Activated CD4-positive, alpha-beta T cell treated with anti-CD3 and anti-CD28 coated beads, Interleukin-2, amount 50 U/mL, for 24 hours (primary cell): ENCODE measurements at regions not wholly inside any gene's neighbourhood (a gene's known extent, or its start where the extent isn't known, plus 50 kb on each side); places are given as distances from the start of the nearest gene placed in this dataset.

ENCODE experiments used
- DNase-seq, 2 donors: peaks; one replicate each; pipeline ENCODE4 v3.0.0-alpha.2; 2020; ENCODE audit warnings: low read depth in 1 of 2, low spot score in 1 of 2

DNA sequence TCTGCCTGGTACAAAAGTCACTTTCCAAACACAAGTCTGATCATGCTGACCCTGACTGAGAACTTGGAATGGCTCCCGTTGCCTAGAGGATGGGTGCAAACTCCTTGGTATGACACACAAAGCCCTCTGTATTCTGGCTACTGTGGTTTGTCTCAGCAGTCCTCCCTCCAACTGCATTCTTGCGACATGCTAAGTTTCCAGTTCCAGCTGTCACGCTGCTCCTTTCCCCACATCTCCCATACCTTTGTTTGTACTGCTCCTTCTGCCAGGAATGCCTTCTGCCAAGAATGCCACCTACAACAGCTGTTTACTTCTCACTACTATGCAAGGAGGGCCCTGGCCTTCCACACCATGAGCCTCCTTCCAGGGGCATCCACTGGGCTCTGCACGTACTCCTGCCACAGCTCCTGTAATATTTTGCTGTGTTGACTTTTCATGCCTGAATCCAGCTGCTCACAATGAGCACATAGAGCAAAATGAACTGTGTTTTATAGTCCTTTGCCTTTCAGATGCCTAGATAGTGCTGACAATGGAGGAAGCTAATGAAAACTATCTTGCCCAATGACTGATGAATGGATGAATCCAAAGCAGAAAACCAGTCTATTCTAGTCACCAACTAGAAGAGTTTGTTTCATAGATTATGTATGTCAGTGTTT lies 543.7 kb downstream of the EFNB2 start:
- no peak for DNase-seq

DNA sequence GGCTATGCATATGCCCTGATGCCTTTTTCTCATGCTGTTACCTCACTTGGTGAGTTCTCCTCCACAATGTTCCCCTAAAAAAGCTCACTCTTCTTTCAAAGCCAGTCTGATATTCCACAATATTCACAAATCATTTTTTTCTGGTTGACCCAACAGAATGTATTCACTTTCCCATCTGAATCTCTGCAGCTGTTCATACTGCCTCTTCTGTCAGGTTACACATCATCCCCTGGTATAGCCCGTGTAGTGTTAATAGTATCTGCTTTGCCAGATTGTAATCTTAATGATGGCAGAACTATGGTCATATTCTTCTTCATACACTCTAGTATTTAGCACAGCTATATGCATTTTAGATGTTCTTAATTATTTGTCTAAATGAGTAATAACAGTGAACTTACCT lies 544.3 kb downstream of the EFNB2 start:
- no peak for DNase-seq

DNA sequence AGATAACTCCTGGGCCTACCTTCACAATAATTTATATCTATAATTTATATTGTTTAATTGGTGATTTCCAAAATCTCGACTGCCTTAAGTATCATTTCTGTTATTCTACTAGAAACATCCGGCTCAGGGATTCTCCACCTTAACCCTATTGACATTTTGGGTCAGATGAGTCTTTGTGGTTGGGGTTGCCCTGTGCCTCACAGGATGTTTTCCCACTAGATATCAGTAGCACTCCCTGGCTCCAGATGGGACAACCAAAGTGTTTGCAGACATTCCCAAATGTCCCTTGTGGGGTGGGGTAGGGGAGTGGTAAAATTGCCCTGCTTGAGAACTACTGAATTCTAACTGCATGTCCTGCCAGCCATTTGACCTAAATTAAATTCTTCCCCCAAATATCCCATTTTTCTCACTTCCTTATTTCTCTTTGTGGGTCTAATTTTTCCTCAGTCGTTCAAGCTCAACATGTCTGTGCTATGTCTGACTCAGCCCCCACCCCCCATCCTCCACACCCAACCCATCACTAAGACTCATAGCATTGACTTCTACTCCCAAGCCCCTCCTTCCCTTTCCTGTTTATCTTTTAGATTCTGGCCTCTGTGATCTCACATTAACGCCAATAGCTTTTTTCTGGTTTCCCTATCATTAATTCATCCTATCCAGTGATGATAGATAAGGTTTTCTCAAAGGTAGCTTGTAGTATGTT lies 545.1 kb downstream of the EFNB2 start:
- DNase-seq = no peak

DNA sequence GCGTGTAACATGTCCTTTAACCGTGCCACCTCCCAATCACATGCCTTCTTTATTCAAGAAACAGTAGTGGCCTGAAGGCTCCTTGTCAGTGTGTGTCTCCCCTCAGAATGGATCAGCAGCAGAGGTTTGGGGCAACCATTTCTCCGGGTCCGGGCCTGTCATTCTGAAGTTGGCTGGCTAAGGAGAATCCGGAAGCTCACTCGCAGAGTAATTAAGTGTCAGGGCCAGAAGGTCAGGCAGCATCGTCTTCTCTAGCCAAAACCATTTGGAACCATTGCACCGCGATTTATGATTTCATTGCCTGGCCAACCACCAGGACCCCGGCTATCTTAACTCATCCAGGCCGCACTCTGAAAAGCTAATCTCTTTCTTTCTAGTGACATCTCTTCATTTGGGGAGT lies 550.8 kb downstream of the EFNB2 start:
- no peak for DNase-seq

DNA sequence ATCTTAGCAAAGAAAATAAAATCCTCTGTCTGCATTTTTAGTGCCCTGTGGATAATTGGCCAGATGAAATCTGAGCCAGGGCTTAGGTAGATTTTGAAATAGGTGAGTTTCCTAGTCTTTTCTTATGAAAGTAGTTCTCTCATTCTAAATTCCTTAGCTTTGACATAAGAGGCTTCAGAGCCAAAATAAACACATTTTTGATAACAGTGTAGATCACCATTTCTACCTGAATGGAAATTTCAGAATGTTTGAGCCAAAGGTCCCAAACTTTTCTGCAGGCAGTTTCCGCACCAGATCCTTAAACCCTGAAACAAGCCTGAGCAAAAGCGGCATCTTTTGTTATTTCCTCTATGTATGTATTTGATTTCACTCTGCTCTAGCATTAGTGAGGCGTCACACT lies 551.2 kb downstream of the EFNB2 start:
- no peak for DNase-seq

GRCh38 chr13:105982219-105982930 lies 553.1 kb downstream of the EFNB2 start:
- DNase-seq = no peak

DNA sequence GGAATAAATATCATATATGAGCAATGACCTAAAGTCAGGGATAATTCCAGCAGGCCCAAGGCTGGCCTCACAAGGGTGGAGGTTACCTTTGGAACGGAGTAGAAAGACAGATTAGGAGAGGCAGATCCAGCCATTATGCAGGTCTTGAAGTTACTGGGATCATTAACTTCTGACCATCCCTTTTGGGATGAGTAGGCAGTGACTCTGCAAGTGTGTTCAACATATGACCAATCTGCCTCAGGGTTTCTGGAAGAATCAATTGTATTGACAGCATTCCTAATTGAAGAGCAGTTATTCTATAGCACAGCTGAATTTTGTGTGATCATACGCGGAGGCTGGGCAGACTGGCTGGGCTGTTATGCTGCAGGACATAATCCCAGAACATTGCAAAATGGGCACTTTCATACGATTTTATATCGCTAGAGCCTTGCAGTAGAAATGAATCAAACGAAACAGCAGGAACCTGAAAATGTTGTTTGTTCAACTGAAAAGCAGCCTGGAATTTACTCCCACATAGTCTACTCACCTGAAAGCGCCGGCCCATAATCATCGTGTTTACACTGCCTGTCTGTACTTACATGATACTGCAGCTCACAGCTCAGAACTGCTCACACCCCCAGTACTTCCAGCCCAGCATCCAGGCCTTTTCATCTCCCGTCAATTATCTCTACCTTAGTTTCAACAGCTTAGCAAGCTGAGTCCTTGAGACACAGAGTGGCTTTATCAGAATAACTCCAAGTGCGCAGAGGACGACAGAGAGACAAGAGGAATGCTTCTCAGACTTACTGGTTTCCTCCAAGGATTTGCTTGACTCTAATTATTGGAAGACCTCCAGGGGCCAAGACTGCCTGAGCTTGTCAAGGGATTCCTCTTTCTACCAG lies 556.1 kb downstream of the EFNB2 start:
- no peak for DNase-seq

DNA sequence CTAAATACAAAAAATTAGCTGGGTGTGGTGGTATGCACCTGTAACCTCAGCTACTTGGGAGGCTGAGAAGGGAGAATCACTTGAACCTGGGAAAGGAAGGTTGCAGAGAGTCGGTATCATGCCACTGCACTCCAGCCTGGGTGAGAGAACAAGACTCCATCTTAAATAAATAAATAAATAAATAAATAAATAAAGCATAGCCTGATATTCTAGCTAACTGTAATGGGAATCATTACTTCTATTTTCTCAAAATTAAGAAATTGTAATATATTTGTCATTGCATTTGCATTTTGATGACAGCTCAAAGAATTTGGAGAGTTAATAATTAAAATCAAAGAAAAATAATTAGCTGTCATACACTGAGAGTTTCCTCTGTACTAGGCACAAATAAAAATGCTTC lies 561.1 kb downstream of the EFNB2 start:
- DNase-seq = no peak

GRCh38 chr13:105972811-105973590 lies 562.5 kb downstream of the EFNB2 start:
- DNase-seq = no peak

DNA sequence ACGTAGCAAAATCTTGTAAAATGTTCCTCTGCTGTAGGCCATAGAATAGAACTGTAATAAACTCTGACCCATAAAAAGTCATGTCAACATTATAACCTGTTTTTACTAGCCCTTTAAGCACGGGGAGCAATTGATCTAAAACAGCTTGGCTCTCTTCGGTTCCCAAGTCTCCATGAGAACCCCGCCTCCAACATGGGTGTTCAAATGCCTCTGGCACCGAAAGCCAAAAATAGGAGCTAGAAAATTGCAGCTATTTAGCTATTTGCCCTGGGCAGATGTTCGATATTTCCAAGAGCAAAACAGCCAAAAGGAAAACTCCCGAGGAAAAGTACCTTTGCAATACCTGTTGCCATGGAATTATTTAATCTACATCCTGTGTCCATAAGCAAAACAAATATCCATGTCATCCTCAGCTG lies 563.1 kb downstream of the EFNB2 start:
- DNase-seq = no peak

GRCh38 chr13:105971738-105972137 lies 563.7 kb downstream of the EFNB2 start:
- DNase-seq = no peak

DNA sequence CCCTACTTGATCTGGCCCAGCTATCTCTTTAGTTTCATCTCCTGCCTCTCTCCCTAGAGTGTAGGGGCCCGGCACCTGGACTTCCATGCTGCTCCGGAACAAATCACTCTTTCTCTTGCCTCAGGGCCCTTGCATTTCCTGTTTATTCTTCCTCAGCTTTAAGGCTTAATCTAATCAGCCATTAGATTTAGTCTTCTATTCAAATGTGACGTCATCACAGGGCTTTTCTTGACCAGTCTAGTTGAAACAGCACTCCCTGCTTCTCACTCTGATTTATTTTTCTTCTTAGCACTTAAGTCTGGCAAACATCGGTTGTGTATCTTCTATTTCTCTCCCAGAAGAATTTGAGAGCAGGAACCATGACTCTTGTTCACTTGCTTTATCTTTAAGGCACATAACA lies 564.1 kb downstream of the EFNB2 start:
- no peak for DNase-seq

GRCh38 chr13:105969761-105970160 lies 565.7 kb downstream of the EFNB2 start:
- no peak for DNase-seq

DNA sequence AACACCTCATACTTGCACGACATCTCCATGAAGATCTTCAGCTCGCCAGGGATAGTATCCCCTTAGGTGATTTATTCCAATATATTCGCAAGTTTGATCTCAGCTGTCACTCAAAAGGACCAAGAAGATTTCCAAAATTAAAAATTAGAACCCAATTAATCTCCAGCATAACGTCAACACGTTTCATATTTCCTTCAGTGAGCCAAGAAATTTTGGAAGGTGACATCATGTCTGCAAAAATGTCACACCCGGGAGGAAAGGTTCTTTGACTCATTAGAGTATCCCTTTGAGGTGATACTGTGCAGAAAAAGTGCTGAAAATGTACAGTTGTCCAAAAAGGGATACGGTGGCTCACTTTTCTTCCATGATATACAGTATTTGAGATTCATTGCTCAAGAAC lies 569.6 kb downstream of the EFNB2 start:
- no peak for DNase-seq

GRCh38 chr13:105962080-105962479 lies 573.4 kb downstream of the EFNB2 start:
- no peak for DNase-seq

DNA sequence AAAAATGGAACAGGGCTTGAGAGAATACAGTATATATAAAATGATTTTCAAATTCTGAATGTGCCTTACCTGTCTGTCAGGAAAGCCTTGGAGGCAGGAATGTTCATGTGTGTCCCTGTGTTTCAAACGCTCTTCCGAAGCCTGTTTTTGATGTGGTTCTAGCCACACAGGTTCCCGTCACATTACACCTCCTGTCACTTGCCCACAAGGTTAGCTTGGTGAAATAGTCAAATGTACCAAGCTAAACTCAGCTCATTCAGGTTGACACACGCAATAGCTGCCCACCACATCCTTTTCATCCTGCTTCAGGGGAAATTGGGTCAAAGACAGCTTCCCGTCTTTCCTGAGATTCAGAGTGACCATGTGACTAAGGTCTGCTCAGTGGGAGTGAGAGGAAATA lies 574.0 kb downstream of the EFNB2 start:
- DNase-seq = no peak

GRCh38 chr13:105960326-105960725 lies 575.1 kb downstream of the EFNB2 start:
- no peak for DNase-seq

- no peak for DNase-seq
These were observed 575.6 kb downstream of the EFNB2 start for GRCh38 chr13:105959876-105960275.

DNA sequence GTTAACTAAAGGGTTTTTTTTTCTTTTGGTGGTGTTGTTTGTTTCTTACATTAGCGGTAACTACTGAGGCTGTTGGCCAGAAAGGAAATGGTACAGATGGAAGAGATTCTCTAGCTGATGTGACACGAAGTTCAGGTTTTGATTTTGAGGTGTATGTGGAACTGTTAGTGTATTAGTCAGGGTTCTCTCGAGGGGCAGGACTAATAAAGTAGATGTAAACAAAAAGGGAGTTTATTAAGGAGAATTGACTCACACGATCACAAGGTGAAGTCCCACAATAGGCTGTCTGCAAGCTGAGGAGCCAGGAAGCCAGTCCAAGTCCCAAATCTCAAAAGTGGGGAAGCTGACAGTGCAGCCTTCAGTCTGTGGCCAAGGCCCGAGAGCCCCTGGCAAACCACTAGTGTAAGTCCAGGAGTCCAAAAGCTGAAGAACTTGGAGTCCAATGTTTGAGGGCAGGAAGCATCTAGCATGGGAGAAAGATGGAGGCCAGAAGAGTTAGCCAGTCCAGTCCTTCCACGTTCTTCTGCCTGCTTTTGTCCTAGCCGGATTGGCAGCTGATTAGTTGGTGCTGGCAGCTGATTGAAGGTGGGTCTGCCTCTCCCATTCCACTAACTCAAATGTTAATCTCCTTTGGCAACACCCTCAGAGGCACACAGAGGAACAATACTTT lies 577.6 kb downstream of the EFNB2 start:
- DNase-seq = no peak

DNA sequence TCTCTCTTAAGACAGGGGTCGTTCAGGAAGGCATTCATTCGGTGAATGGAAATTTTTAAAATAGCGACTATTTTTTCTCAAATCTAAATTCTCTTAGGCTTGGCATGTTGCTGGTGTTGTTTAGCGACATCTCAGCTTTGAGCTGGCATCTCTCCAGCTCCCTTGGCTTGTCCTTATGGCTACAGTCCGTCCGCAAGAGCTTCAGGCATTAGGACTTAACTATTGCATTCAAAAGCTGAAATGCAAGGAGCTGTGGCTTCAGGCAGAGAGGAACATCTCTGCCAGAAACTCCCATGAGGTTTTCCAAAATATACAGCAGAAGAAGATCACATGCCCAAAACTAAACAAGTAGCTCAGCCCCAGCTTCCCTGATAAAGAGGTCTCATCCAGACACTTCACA lies 578.5 kb downstream of the EFNB2 start:
- DNase-seq = no peak
